GM12891 (cell line): ENCODE measurements at regions not wholly inside any gene's neighbourhood (a gene's known extent, or its start where the extent isn't known, plus 50 kb on each side); places are given as distances from the start of the nearest gene placed in this dataset.

Source experiments
- PAX5 ChIP-seq: IDR thresholded peaks from 2 replicates; pipeline ENCODE4 v1.6.1; 2011; ENCODE audit warnings: low read length, moderate library complexity, mild to moderate bottlenecking; ENCODE audit not compliant: insufficient read depth, severe bottlenecking
- POLR2A ChIP-seq: IDR thresholded peaks from 2 replicates; pipeline ENCODE4 v1.6.1; 2011; ENCODE audit warnings: low read depth, low read length, control low read depth
- POLR2AphosphoS5 ChIP-seq: IDR thresholded peaks from 2 replicates; pipeline ENCODE4 v1.6.1; 2011; ENCODE audit warnings: low read depth, low read length, control low read depth
- POU2F2 ChIP-seq: IDR thresholded peaks from 2 replicates; pipeline ENCODE4 v1.6.1; 2011; ENCODE audit warnings: low read depth, mild to moderate bottlenecking, control low read depth, low read length, moderate library complexity
- SPI1 ChIP-seq: IDR thresholded peaks from 2 replicates; pipeline ENCODE4 v1.6.1; 2011; ENCODE audit warnings: low read depth, low read length, control low read depth
- TAF1 ChIP-seq: IDR thresholded peaks from 2 replicates; pipeline ENCODE4 v1.6.1; 2011; ENCODE audit warnings: low read depth, low read length, control low read depth

DNA sequence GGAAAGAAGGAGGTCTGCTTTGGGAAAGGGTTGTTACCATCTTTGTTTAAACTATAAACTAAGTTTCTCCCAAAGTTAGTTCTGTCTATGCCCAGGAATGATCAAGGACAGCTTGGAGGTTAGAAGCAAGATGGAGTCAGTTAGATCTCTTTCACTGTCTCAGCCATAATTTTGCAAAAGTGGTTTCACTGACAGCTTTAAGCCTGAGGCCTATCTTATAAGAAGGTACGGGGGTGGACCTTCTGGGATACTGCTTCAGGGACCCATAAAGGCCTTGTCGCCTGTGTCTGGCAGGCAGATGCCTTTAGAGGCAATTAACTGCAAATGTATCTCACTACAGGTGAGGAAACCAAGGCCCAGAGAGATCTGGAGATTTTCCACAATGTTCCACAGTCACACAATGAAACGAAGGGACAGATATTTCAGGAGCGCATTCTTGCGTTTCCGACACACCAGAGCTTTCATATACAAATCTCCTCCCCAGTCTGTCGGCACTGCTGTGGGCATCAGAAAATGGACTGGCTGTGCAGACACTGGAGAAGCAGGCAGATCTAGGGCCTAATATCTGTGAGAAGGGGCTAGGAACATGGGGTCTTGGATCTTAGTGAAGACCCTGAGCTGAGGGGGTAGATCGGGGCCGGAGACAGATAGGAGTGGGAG, 169.5 kb upstream of the SMAD3 start:
- TF ChIP-seq POLR2A (no peak), SPI1 (no peak), TAF1 (no peak), POLR2AphosphoS5 (no peak), PAX5 (no peak), POU2F2 (no peak)
